22Rv1 (cell line): ENCODE measurements at regions not wholly inside any gene's neighbourhood (a gene's known extent, or its start where the extent isn't known, plus 50 kb on each side); places are given as distances from the start of the nearest gene placed in this dataset.

ENCODE experiments used
- H3K27ac ChIP-seq: fragments of 450-650 bp; 2 replicates; pipeline ENCODE4 v1.5.1; 2017
- ZFX ChIP-seq: fragments of 450-650 bp; IDR thresholded peaks from 2 replicates; pipeline ENCODE4 v1.6.1; 2017; ENCODE audit warnings: antibody characterized with exemption, borderline replicate concordance
- TF ChIP-seq, protein P1 (sequence below): fragments of 450-650 bp; IDR thresholded peaks from 2 replicates; pipeline ENCODE4 v1.5.1; 2017; ENCODE audit warnings: mild to moderate bottlenecking

DNA sequence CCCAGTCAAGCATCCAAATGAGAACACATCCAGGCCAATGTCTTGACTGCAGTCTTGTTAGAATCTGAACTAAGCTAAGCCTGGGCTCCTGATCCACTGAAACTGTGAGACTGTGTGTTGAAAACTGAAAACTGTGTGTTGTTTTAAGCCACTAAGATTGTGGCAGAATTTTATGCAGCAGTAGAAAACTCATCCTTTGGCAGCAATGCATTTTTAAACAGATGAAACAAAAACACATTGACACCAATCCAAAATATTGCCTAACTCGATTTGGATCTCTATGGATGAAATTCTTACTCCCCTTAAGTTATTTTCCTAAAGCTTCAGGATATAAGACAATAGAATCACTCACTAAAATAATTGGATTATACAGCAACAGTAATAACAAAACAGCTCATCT is 202.3 kb upstream of the KLF12 start:
- TF ChIP-seq, protein P1, sequence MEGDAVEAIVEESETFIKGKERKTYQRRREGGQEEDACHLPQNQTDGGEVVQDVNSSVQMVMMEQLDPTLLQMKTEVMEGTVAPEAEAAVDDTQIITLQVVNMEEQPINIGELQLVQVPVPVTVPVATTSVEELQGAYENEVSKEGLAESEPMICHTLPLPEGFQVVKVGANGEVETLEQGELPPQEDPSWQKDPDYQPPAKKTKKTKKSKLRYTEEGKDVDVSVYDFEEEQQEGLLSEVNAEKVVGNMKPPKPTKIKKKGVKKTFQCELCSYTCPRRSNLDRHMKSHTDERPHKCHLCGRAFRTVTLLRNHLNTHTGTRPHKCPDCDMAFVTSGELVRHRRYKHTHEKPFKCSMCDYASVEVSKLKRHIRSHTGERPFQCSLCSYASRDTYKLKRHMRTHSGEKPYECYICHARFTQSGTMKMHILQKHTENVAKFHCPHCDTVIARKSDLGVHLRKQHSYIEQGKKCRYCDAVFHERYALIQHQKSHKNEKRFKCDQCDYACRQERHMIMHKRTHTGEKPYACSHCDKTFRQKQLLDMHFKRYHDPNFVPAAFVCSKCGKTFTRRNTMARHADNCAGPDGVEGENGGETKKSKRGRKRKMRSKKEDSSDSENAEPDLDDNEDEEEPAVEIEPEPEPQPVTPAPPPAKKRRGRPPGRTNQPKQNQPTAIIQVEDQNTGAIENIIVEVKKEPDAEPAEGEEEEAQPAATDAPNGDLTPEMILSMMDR: no peak
- TF ChIP-seq ZFX: no peak
- no peak overlapping the region for H3K27ac ChIP-seq

DNA sequence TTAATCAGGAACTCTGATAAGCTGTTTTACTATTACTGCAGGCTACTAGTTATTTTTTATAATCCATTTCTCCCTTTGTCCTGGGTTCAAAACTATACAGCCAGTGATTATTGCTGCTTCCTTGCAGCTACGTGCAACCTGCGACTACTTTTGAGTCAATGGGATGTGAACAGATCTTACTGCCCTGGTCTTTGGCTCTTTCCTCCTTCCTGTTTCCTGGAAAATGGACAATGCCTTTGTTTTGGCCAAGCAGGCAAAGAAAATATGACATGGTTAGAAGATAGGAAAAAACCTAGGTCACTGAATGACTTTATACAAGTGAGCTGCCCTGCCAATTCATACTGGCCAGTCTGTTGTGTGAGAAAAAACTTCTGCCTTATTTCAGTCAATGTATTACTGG is 201.2 kb upstream of the KLF12 start:
- TF ChIP-seq, protein P1: no peak
- no peak for TF ChIP-seq ZFX
- H3K27ac ChIP-seq: no peak overlapping the region

DNA sequence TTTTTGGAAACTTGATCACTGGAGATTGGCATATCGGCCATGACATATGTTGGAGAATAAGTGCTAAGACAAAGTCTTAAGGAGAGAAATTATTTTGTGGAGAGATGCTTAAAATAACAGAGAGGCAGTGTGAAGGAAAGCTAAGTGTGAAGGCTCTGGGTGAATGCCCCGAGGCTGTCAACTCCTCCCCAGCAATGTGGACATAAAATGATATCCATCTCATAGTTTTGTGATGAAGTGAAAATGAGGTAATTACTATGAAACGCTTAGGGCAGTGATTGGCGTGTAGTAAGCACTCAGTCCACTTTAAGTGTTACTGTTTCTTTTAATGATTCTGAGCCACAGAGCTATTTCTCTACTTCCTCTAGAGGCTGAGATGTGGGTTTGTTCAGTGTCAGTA is 195.8 kb upstream of the KLF12 start:
- no peak overlapping the region for H3K27ac ChIP-seq
- no peak for TF ChIP-seq ZFX
- TF ChIP-seq, protein P1: no peak

DNA sequence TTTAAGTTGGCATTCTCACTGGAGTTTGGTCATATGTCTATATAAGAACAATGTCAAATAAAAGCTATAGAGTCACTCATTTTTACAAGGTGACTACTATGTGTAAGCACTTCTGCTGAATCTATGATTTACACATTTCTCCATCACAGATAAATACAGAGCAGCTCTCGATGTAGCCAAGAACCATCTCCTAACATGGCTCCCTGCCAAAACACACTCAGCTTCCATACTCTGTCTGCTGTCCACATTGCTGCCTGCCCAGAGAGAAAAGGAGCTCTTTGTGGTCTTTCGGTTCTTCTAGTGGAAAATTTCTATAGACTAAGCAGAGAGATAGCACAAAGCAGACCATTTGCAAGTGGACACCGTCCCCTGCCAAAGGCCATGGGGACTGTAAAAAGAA is 190.9 kb upstream of the KLF12 start:
- no peak overlapping the region for H3K27ac ChIP-seq
- no peak for TF ChIP-seq ZFX
- TF ChIP-seq, protein P1: no peak

DNA sequence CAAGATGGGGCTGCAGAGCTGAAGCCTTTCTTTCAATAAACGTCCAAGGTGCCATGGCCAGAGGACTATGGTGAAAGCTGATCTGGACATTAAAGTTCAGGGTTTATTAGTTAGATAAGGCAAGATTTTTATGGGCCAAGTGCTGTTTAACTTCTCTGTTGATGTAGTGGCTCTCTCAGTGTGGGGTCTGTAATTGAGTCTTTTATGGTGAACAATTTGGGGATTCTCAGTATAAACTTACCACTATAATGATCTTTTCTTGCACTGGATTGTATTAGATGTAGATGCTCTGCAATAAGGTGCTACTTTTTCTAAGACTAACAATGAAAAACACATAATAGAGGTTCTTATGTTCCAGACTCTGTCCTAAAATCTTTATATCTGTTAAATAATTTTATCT is 190.1 kb upstream of the KLF12 start:
- H3K27ac ChIP-seq: no peak overlapping the region
- no peak for TF ChIP-seq ZFX
- TF ChIP-seq, protein P1: no peak

DNA sequence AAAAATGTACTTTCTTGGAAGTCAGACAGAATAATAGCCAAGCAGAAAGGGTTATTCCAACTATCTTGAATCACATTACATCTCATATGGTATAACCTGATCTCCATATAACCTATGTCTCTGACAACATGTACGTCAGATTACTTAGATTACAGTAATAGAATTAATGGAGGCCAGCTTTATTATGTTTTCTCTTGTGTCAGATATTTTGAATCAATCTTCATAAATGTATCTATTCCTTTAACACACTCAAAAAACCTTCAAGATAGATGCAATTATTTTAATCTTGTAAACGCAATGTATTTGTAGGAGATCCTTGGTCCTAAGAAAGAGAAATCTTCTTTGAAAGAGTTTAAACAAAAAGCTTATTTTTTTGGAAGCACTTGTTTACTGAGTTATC is 188.4 kb upstream of the KLF12 start:
- no peak overlapping the region for H3K27ac ChIP-seq
- TF ChIP-seq, protein P1: no peak
- TF ChIP-seq ZFX: no peak

DNA sequence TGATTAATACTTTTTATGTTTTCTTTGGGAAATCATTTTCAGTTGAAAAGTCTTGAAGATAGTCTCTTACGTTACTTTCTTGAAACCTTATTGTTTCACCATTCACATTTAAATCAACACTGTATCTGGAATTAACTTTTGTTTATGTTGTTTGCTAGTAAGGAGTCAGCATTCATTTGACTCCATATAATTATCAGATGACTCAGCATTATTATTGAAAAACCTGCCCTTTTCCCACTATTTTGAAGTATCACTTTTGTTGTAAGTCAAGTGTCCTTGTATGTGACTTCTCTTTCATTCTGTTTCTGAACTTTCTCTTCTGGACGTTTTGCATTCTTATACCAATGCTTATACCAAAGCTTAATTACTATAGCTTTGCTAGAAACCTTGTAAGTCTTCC is 186.1 kb upstream of the KLF12 start:
- no peak for TF ChIP-seq ZFX
- TF ChIP-seq, protein P1: no peak
- H3K27ac ChIP-seq: no peak overlapping the region
